ENCODE measurements at regions not wholly inside any gene's neighbourhood (a gene's known extent, or its start where the extent isn't known, plus 50 kb on each side); places are given as distances from the start of the nearest gene placed in this dataset.

GRCh38 chr9:118929287-118929686 is 439.9 kb downstream of the BRINP1 start:
- no peak for TF ChIP-seq CTCF (IDR thresholded peaks at IDR 0.05)
- no peak for DNase-seq
- Histone ChIP-seq H3K36me3 (no peaks in the 10 kb centered on the region), H3K4me1 (no peaks in the 10 kb centered on the region), H3K4me3 (no peak overlapping the region), H3K9me3 (no peaks in the 10 kb centered on the region), H3K27ac (no peak overlapping the region), H3K27me3 (no peaks in the 10 kb centered on the region)
- no peak for ATAC-seq
- intact Hi-C loops (cut with DNase I) = no loop called here
- no peak for FAIRE-seq
- 80 to 81% methylated on average over 2 of the region's 2 CpGs for WGBS, 2 donors

DNA sequence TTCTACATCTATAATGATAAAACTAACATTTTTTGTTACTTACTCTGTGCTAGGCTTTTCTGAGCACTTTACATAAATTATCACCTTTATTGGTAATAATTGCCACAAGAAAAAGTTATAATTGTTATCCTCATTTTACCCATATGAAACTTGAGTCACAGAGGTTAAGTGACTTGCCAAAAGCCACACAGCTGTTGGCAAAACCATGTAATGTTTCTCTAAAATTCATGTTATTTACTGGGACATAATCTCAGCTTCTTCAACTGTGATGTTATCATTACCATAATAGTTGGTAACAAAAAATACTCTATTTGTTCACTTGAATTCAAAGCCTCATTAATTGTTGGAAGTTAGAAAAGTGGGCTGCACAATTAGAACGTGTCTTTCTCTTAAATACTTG is 437.3 kb downstream of the BRINP1 start:
- DNase-seq = no peak
- intact Hi-C loops (cut with DNase I) = loop anchor here in 1 of 3 donors (10.0 kb wide), 1 partner anchor 63 kb away; no protein-coding TSS in a partner anchor
- WGBS, 2 donors = 20 to 59% methylated on average over 1 of the region's 1 CpG

GRCh38 chr9:118938581-118938980 is 430.7 kb downstream of the BRINP1 start:
- DNase-seq (no peak), ATAC-seq (no peak), FAIRE-seq (no peak)
- intact Hi-C loops (cut with DNase I) = loop anchor here in 1 of 3 donors (10.0 kb wide), 1 partner anchor 56 kb away; no protein-coding TSS in a partner anchor
- Histone ChIP-seq H3K9me3 (no peaks in the 10 kb centered on the region), H3K27ac (no peak overlapping the region), H3K4me1 (no peaks in the 10 kb centered on the region), H3K4me3 (no peak overlapping the region), H3K27me3 (no peaks in the 10 kb centered on the region), H3K36me3 (no peaks in the 10 kb centered on the region)
- no peak for TF ChIP-seq CTCF (IDR thresholded peaks at IDR 0.05)

More for the DNA sequence above, 437.3 kb downstream of the BRINP1 start:
- ATAC-seq (no peak), FAIRE-seq (no peak)
- H3K4me3 ChIP-seq = no peak overlapping the region
- H3K27me3 ChIP-seq = no peaks in the 10 kb centered on the region
- H3K27ac ChIP-seq = no peak overlapping the region
- H3K9me3 ChIP-seq = no peaks in the 10 kb centered on the region
- H3K36me3 ChIP-seq = no peaks in the 10 kb centered on the region
- no peak for TF ChIP-seq CTCF (IDR thresholded peaks at IDR 0.05)
- H3K4me1 ChIP-seq = no peaks in the 10 kb centered on the region

DNA sequence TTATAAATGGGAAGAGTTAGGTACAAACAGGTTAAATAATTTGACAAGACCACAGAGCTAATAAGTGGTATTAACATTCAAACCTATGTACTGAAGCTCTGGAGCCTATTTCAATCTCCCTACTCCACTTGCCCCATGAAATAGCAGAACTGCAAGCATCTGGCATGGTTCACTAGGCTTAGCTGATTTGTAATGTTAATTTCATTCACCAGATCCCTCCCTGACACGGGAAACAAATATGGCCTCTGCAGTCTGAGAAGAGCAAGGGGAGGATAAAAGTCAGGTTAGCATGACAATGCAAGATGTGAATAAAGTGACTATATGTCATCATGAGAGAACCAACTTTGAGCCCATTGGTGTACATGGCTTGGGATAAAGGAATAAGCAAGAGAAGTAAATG is 428.8 kb downstream of the BRINP1 start:
- no peak overlapping the region for H3K4me3 ChIP-seq
- WGBS, 2 donors = 16 to 38% methylated on average over 1 of the region's 1 CpG
- no peak for FAIRE-seq
- no peaks in the 10 kb centered on the region for H3K27me3 ChIP-seq
- no peaks in the 10 kb centered on the region for H3K9me3 ChIP-seq
- H3K4me1 ChIP-seq = no peaks in the 10 kb centered on the region
- H3K27ac ChIP-seq = no peak overlapping the region
- ATAC-seq = no peak
- DNase-seq = no peak
- no peak for TF ChIP-seq CTCF (IDR thresholded peaks at IDR 0.05)
- intact Hi-C loops (cut with DNase I) = no loop called here
- no peaks in the 10 kb centered on the region for H3K36me3 ChIP-seq

GRCh38 chr9:118946669-118947068 is 422.6 kb downstream of the BRINP1 start:
- intact Hi-C loops (cut with DNase I) = no loop called here
- TF ChIP-seq CTCF (IDR thresholded peaks at IDR 0.05) = no peak
- 69 to 79% methylated on average over 3 of the region's 3 CpGs for WGBS, 2 donors
- no peaks in the 10 kb centered on the region for H3K9me3 ChIP-seq
- no peak overlapping the region for H3K4me3 ChIP-seq
- no peak for DNase-seq
- no peaks in the 10 kb centered on the region for H3K4me1 ChIP-seq
- H3K27ac ChIP-seq = no peak overlapping the region
- no peak for FAIRE-seq
- no peak for ATAC-seq
- no peaks in the 10 kb centered on the region for H3K36me3 ChIP-seq
- H3K27me3 ChIP-seq = no peaks in the 10 kb centered on the region
